Transverse colon (tissue), 4 donors: ENCODE measurements at regions not wholly inside any gene's neighbourhood (a gene's known extent, or its start where the extent isn't known, plus 50 kb on each side); places are given as distances from the start of the nearest gene placed in this dataset.

Experiments used
- EP300 ChIP-seq: sonication (generic); formaldehyde crosslinking; IDR thresholded peaks from one replicate; pipeline ENCODE4 v1.6.1; 2017; ENCODE audit warnings: antibody characterized with exemption, low read depth
- POLR2A ChIP-seq: fragments of 450-650 bp; IDR thresholded peaks from one replicate; pipeline ENCODE4 v1.6.1; 2016; ENCODE audit warnings: antibody characterized with exemption, mild to moderate bottlenecking, moderate library complexity
- POLR2AphosphoS5 ChIP-seq, 3 donors: sonication (generic); formaldehyde crosslinking; IDR thresholded peaks; one replicate each; pipeline ENCODE4 v1.6.1; 2016; ENCODE audit warnings: antibody characterized with exemption in 3 of 3
- TF ChIP-seq, protein P1 (sequence below), 5 experiments: fragments of 200-600 bp in 3 of 5; fragments of 450-650 bp in 2 of 5; sonication (generic) in 3 of 5; IDR thresholded peaks; 1 replicate in 2 of 5; 2 replicates in 3 of 5; pipeline ENCODE4 v1.5.1; 2016 to 2017; ENCODE audit warnings: antibody characterized with exemption in 5 of 5, inconsistent platforms in 3 of 5, mild to moderate bottlenecking in 2 of 5, moderate library complexity in 1 of 5

DNA sequence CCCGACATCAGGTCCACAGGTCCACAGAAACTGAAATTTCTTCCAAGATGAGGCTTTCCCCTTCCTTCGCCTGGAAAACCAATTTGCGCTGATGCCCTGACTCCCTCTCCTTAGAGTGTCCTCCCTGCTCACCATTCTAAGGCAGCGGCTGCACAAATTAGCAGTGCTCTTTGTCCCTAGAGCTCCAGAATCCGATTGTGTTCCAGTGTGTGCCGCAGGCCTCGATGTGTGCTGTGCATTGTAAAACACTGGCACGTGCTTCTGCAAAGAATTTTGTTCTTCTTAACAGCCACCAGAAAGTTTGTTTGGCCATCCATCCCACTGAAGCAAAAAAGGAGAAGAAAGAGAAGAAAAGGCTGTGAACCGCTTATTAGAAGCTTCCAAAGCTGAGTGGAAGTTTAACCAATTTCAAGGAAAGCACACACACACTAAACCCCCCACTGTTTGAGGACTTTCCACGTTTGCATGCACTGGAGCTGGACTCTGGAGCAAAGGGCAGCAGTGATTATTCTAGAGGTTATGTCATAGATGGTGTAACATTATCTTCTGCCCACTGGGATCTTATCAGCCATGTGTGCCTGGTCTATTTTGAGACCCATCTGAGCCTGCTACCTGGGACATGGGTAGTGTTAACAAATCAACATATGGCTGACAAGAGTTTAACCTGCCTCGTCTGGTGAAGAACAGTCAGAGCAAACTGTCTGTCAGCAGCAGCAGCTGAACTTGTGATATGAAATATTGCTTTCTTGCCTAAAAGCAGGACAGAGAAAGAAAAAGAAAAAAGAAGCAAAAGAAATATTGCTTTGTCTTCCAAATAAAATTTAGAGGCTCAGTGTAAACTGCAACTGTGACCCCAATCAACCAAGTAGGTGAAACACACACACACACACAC, 64.9 kb upstream of the RREB1 start:
- TF ChIP-seq, protein P1, sequence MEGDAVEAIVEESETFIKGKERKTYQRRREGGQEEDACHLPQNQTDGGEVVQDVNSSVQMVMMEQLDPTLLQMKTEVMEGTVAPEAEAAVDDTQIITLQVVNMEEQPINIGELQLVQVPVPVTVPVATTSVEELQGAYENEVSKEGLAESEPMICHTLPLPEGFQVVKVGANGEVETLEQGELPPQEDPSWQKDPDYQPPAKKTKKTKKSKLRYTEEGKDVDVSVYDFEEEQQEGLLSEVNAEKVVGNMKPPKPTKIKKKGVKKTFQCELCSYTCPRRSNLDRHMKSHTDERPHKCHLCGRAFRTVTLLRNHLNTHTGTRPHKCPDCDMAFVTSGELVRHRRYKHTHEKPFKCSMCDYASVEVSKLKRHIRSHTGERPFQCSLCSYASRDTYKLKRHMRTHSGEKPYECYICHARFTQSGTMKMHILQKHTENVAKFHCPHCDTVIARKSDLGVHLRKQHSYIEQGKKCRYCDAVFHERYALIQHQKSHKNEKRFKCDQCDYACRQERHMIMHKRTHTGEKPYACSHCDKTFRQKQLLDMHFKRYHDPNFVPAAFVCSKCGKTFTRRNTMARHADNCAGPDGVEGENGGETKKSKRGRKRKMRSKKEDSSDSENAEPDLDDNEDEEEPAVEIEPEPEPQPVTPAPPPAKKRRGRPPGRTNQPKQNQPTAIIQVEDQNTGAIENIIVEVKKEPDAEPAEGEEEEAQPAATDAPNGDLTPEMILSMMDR (IDR thresholded peaks at IDR 0.05), result no peak
- no peak for TF ChIP-seq POLR2A
- no peak for TF ChIP-seq EP300
- TF ChIP-seq POLR2AphosphoS5 (IDR thresholded peaks at IDR 0.05), result no peak
